ENCODE measurements at regions not wholly inside any gene's neighbourhood (a gene's known extent, or its start where the extent isn't known, plus 50 kb on each side); places are given as distances from the start of the nearest gene placed in this dataset.

GRCh38 chr2:19762959-19763605 is 138.7 kb downstream of the TTC32 start:
- H3K9me3 ChIP-seq (ENCODE audit: control extremely low read depth in 1 of 3, control insufficient read depth in 2 of 3, insufficient read depth in 1 of 3, low read length in 2 of 3): peaks cover 0 to 2% (median 0%) of the 10 kb centered on the region in 3 donors
- H4K20me1 ChIP-seq (ENCODE audit: control insufficient read depth, insufficient read depth, low read length, poor library complexity, severe bottlenecking): no peaks in the 10 kb centered on the region
- Mint-ChIP-seq H3K9me3 (ENCODE audit: insufficient read depth) (no peaks in the 10 kb centered on the region), H3K4me3 (no peak overlapping the region), H3K4me1 (no peaks in the 10 kb centered on the region), H3K27ac (no peak overlapping the region), H3K27me3 (peaks cover 13% of the 10 kb centered on the region)
- no peaks in the 10 kb centered on the region for H3K27me3 ChIP-seq (replicated peaks in 1 of 4; ENCODE audit: control extremely low read depth in 1 of 4, control insufficient read depth in 3 of 4, insufficient read depth in 4 of 4, low read length in 3 of 4)
- POLR2A ChIA-PET: no interaction called here
- no peak overlapping the region for H3K4me2 ChIP-seq (replicated peaks; ENCODE audit: low read depth, low read length, poor library complexity, severe bottlenecking)
- DNase-seq (no peak), ATAC-seq (ENCODE audit: low read depth) (no peak)
- H3K4me3 ChIP-seq (ENCODE audit: control extremely low read depth in 1 of 5, extremely low read depth in 1 of 5, insufficient read depth in 1 of 5, low read depth in 2 of 5, low read length in 4 of 5): no peak overlapping the region
- no peak overlapping the region for H2AFZ ChIP-seq (ENCODE audit: insufficient read depth, low read depth, low read length, poor library complexity, severe bottlenecking)
- intact Hi-C loops (cut with micrococcal nuclease): no loop called here
- H3K79me2 ChIP-seq (ENCODE audit: control insufficient read depth, insufficient read depth, low read length): no peaks in the 10 kb centered on the region
- no peak overlapping the region for H3K27ac ChIP-seq (ENCODE audit: low read length in 2 of 2)
- no peaks in the 10 kb centered on the region for H3K4me1 ChIP-seq (ENCODE audit: control insufficient read depth in 2 of 2, insufficient read depth in 2 of 2, low read length in 2 of 2)
- CTCF ChIA-PET: no interaction called here
- H3K9ac ChIP-seq (ENCODE audit: low read length): no peak overlapping the region
- 71% methylated on average over 1 of the region's 1 CpG for WGBS (ENCODE audit: insufficient coverage)
- H3K36me3 ChIP-seq (replicated peaks in 1 of 2; ENCODE audit: control extremely low read depth in 1 of 2, control insufficient read depth in 1 of 2, extremely low read depth in 1 of 2, insufficient read depth in 2 of 2, low read length in 1 of 2): no peaks in the 10 kb centered on the region
- TF ChIP-seq EZH2 (IDR thresholded peaks at IDR 0.05; ENCODE audit: borderline replicate concordance, insufficient read depth, low read depth, low read length, poor library complexity, severe bottlenecking): no peak
- TF ChIP-seq CTCF (IDR thresholded peaks at IDR 0.05): no peak

DNA sequence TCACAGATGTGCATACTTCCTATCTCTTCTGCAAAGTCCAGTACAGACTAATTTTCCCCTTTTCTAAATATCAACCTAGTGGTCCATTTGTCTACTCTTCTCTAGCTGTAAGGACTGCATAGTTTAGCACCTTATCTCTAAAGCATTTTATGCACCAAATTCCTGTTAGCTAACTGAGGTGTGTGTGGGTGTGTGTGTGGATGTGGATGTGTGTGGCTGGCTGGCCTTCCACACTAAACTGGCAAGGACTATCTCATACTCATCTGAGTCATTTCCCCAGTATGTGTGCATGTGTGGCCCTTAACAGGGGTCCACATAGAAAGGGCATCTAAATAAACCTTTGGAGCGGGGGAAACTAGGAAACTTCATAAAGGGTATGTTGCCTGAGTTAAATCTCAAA is 139.6 kb downstream of the TTC32 start:
- H3K27me3 Mint-ChIP-seq: peaks cover 13% of the 10 kb centered on the region
- H3K27ac Mint-ChIP-seq: no peak overlapping the region
- no peak overlapping the region for H3K4me3 ChIP-seq (ENCODE audit: control extremely low read depth in 1 of 5, extremely low read depth in 1 of 5, insufficient read depth in 1 of 5, low read depth in 2 of 5, low read length in 4 of 5)
- POLR2A ChIA-PET: no interaction called here
- ATAC-seq (ENCODE audit: low read depth) (no peak), DNase-seq (no peak)
- no peak overlapping the region for H3K4me3 Mint-ChIP-seq
- H3K79me2 ChIP-seq (ENCODE audit: control insufficient read depth, insufficient read depth, low read length): no peaks in the 10 kb centered on the region
- CTCF ChIA-PET: no interaction called here
- TF ChIP-seq CTCF (IDR thresholded peaks at IDR 0.05) (no peak), EZH2 (IDR thresholded peaks at IDR 0.05; ENCODE audit: borderline replicate concordance, insufficient read depth, low read depth, low read length, poor library complexity, severe bottlenecking) (no peak)
- H3K4me2 ChIP-seq (replicated peaks; ENCODE audit: low read depth, low read length, poor library complexity, severe bottlenecking): no peak overlapping the region
- no peak overlapping the region for H3K27ac ChIP-seq (ENCODE audit: low read length in 2 of 2)
- H3K9me3 ChIP-seq (ENCODE audit: control extremely low read depth in 1 of 3, control insufficient read depth in 2 of 3, insufficient read depth in 1 of 3, low read length in 2 of 3): peaks cover 0 to 2% (median 0%) of the 10 kb centered on the region in 3 donors
- no peak overlapping the region for H2AFZ ChIP-seq (ENCODE audit: insufficient read depth, low read depth, low read length, poor library complexity, severe bottlenecking)
- H3K27me3 ChIP-seq (replicated peaks in 1 of 4; ENCODE audit: control extremely low read depth in 1 of 4, control insufficient read depth in 3 of 4, insufficient read depth in 4 of 4, low read length in 3 of 4): no peaks in the 10 kb centered on the region
- no peaks in the 10 kb centered on the region for H3K9me3 Mint-ChIP-seq (ENCODE audit: insufficient read depth)
- H3K4me1 Mint-ChIP-seq: no peaks in the 10 kb centered on the region
- intact Hi-C loops (cut with micrococcal nuclease): no loop called here
- H3K9ac ChIP-seq (ENCODE audit: low read length): no peak overlapping the region
- H4K20me1 ChIP-seq (ENCODE audit: control insufficient read depth, insufficient read depth, low read length, poor library complexity, severe bottlenecking): no peaks in the 10 kb centered on the region
- WGBS (ENCODE audit: insufficient coverage): 100% methylated on average over 1 of the region's 1 CpG
- no peaks in the 10 kb centered on the region for H3K4me1 ChIP-seq (ENCODE audit: control insufficient read depth in 2 of 2, insufficient read depth in 2 of 2, low read length in 2 of 2)
- no peaks in the 10 kb centered on the region for H3K36me3 ChIP-seq (replicated peaks in 1 of 2; ENCODE audit: control extremely low read depth in 1 of 2, control insufficient read depth in 1 of 2, extremely low read depth in 1 of 2, insufficient read depth in 2 of 2, low read length in 1 of 2)

Measured in B cell (primary cell).